Activated T-cell treated with anti-CD3 and anti-CD28 coated beads for 4 hours (primary cell): ENCODE measurements at regions not wholly inside any gene's neighbourhood (a gene's known extent, or its start where the extent isn't known, plus 50 kb on each side); places are given as distances from the start of the nearest gene placed in this dataset.
"Not testable (repeated sequence)": the region's sequence is repeated elsewhere in the genome, so short reads cannot be mapped to it uniquely, and the experiment has no call there.

Experiments used
- DNase-seq: peaks from one replicate; pipeline ENCODE4 v3.0.0-alpha.2; 2020

DNA sequence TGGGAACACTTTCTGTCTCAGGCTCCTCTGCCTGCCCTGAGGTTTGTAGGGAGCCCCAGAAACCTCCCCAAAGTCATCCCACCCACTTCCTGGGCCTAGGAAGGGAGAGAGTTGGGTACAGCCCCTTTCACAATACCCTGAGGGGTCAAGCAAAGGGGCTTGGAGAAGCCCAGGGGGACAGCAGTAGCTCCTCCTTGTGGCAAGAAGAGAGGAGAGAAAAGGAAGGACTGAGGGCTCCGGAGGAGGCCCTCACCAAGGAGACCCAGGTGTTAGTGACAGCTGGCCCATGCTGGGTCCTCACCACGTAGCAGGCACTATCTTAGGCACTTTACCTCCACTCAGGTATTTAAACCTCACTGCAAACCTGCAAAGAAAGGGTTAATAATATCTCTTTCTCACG lies 112.8 kb downstream of the IRX5 start:
- DNase-seq, result no peak

DNA sequence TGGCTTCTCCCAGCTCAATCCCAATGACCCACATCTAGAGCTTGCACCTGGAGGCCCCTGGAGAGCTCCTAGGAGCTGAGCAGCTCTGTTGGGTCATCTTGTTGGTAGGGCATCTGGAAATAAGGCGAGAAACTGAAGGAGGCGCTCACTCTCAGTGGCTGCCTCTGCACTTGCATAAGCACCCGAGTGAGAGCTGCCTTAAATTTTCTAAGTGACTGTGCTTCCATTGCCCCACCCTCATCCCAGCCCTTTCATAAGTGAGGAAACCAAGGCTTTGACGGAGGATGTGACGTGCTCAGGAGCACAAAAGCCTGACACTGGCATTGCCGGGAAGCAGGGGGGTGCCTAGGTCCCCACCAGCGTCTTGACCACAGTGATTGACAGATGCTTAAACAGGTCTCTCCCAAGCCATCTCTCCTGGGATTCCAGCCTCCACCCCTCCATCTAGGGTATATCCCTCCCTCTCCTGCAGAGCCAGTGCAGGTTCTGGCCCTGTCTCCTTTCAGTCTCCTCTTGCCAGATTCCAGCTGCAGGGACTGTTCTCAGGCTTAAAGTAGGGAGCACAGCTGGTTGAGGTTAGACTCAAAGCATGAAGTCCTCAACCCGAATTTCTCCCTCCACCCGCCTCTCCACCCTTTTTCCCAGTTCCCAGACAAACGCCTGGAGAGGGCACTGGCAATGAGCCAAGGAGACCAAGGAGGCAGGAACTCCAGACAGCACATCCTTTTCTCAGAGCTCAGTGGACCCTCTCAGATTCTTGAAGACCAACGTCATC lies 113.7 kb downstream of the IRX5 start:
- no peak for DNase-seq

DNA sequence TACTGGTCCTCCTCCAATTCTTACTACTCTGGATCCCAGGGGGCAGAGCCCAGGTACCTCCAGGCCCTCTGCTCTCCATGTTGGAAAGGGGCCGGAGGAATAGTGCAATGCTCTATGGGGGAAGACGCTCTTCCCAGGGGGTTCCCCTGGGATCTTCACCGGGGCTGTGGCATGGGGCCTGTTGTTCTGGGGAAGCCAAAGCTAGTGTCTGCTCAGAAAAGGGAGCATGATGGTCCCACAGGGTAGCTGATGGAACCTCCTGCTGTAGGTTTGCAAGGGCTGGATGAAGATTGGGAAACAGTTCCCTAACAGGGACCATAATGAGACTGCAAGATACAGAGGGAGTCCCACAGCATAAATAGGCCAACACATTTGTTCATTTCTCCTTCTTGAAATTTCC lies 114.7 kb downstream of the IRX5 start:
- no peak for DNase-seq

DNA sequence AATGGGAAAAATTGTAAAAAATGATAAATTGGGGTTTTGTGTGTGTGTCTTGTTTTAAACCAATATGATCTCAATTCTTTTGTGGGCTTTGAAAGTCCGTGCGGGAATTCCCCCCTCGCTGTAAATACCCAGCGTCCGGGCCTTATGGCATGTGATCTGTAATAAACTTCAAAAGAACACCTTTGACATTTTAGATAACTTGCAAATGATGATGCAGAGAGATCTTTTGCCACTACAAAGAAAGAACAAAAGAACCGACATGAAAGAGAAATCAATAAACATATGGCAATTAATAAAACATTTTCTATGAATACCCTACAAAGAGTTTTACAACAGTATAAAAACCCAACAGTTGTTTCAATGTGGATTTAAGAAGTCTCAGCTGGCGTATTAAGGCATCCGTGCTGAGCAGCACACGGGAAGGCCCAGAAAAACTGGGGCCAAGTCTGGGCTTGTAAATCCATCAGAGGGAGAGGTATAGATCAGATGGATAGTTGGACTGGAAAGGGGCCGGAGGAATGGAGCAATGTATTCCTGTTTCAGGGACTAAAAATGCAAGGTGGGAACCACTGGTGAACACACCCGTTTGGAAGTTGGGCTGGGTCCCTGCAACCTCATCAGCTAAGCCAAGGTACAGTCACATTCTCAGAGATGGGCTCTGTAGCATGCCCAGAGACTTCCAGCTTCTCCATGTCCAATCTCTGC lies 115.2 kb downstream of the IRX5 start:
- DNase-seq, result no peak

DNA sequence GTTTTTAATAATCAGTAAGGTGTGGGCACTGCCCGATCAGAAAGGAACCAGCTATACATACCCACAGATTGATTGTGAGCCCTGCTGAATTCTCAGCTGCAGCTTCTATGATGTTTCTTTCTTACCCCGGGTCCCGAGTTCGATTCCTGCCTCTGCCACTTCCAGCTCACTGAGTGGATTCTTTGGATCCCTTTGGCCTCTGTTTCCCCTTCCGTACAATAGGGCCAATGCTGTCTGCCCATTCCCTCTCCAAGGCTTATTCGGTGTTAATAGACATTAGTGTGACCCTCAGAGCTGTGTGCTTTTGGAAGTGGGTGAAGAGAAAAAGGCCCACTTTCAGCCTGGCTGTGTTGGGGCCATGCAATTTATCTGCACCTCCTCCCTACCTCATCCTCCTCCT lies 115.8 kb downstream of the IRX5 start:
- DNase-seq, result no peak

DNA sequence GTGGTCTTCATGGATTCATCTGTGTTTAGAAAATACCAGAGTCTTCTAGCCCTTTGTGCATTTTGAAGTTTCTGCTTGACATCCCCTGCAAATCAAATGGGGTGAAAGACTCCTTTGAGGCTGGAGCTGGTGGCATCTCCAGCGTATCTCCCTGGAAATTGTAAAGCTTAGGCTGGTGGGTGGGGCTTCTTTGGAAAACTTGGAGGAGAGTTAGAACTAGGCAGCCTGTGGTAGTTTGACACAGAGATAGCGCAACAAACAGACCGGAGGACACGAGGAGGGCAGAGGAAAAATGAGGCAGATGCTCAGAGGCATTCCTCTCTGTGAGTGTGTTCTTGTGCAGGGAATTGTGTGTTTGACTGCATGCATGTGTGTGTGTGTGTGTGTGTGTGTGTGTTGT lies 116.3 kb downstream of the IRX5 start:
- DNase-seq, result no peak

DNA sequence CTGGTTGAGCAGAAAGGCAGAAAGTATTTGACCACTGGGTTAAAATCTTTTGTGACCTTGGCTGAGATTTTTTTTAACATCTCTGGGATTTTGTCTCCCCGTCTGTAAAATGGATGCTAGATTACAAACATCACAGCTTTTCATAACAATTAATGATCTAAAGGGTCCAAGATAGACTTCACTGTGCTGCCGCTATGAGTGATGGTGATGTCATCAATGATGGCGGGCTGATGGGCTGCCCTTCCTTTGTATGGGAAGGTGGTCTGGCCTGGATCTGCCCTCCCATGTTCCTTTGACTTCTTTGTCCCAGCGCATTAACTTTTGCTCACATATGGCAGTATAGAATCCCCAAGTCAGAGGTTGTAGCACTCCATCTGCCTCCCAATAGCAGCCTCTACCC lies 116.7 kb downstream of the IRX5 start:
- no peak for DNase-seq

DNA sequence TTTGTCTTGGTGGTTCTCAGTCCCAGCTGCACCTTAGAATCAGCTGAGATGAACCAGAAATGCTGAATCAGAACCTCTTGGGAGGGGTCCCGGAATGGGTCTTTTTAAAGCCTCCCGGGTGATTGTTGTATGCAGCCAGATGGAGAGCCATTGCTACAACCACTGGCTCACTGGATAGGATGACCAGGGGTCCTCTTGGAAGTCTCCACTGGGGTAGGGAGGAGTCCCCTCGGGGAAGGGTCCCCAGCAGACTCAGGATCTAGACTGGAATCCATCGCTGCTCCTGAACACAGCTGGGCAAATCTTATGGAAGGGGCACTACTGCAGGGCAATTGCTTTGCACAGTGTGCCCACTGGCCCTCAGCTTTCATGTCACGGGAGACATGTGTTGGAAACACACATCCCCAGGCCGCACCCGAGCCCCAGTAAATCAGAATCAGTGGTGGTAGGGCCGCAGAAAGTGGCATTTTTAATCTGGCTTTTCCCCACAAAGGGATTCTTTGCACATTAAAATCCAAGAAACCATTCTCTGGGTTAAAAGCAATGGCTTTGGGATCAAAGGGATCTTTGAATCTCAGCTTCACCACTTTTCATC lies 117.3 kb downstream of the IRX5 start:
- no peak for DNase-seq

DNA sequence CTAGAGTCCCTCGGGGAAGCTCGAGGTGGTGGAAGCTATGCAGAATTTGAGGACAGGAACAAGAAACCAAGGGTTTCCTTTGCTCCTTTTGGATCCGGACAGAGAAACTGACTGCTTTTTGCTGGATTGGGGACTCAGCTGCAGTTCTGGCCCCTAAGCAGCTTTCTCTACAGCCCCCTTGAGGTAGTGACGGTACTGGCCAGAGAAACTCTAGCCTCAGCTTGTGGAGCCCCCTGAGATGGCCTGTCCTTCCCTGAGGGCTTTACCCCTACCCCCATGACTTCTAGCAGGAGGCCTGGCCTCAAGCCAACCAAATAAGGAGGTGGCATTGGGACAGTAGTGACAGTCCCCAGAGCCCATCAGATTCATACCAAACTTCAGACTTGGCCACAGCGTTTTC lies 118.1 kb downstream of the IRX5 start:
- DNase-seq, result no peak

DNA sequence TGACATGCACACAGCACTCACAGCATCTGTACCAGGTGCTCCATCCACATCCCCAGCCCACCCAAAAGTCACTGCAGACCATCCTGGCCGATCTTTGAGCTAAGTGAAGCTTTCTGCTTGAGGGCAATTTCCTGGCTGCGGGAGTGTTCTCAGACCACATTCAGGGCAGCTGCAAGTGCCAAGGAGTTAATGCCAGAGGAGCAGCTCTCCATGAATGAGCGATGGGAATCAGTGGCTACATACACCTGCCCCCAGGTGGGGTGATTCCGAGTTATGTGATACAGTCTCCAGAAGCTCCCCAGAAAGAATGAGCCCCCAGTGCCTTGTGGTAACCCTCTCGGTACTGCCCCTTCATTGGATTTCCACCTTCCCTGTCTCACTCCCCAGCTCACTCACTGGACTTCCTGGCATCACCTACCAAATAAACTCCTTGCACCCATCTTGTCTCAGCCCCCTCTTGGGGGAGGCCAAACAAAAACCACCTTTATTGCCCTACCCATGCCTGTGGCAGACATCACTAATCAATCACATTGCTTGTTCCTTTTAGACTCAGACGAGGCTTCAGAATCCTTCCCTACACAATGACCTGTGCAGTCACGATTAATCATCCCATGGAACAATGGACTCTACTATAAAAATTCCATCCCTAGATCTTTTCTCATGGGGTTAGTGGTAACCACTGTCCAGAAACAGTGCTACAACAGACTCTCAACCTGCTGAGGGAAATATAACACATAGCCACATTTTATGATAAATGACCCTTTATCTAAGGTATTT lies 121.1 kb downstream of the IRX5 start:
- no peak for DNase-seq

DNA sequence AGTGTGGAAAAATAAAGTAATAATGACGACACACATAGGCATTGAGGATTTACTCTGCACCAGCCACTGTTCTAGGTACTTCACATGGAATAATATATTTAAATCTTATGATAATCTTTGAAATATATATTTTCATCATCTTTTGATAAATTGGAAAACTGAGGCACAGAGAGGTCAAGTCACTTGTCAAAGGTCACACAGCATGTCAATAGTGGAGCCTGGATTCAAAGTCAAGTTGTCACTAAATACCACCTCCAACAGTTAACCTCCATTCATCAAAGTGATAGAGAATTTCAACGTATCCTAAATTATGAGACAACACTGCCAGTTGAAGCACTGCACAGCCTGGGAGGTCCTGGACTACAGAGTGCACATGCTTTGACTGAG lies 121.7 kb downstream of the IRX5 start:
- no peak for DNase-seq

DNA sequence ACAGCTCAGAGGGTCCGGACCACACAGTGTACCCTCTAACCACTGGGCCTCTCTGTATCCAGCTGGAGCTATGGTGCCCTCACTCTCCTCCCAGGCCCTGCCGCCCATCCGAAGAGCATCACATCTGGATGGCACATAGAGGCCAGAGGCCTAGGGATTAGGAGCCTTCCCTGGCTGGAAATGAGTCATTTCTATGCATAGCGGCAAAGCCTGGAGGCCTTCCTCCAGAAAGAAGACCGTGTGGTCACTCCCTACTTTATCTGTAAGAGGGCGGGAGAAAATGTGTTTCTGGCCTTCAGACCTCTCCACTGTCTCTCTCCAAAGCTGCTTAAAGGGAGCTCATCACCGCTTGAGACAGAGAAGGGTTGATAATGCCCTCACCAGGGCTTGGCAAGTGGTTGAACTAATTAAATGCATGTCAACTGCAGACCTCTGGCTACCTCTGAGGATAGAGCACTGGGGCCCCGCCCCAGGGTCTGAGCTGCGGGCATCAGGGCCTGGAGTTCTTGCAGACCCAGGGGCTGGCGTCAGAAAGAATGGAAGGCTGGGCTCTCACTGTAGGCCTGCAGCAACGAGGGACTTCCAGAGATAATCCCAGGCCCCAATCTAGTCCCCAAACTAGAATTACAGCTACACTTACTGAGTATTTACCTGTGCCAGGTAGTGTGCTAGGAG lies 122.2 kb downstream of the IRX5 start:
- no peak for DNase-seq

DNA sequence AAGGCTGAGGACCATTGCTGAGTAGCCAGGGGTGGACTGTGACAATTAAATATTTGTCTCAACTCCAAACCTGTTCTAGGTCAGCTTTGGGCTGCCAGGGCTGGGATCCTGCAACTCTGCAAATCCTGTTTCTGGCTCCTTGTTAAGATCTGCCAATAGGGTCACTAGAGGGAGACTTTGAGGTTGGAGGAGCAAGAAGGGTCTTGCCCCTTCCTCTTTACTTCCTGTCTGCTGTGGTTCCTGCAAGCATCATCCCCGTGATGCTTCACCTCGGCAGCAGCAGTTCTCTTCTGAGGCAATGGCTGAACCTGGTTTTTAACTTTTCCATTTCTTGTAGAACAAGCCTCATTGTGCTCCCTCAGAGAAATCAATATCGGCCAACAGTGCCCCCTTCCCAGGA lies 124.6 kb downstream of the IRX5 start:
- no peak for DNase-seq

DNA sequence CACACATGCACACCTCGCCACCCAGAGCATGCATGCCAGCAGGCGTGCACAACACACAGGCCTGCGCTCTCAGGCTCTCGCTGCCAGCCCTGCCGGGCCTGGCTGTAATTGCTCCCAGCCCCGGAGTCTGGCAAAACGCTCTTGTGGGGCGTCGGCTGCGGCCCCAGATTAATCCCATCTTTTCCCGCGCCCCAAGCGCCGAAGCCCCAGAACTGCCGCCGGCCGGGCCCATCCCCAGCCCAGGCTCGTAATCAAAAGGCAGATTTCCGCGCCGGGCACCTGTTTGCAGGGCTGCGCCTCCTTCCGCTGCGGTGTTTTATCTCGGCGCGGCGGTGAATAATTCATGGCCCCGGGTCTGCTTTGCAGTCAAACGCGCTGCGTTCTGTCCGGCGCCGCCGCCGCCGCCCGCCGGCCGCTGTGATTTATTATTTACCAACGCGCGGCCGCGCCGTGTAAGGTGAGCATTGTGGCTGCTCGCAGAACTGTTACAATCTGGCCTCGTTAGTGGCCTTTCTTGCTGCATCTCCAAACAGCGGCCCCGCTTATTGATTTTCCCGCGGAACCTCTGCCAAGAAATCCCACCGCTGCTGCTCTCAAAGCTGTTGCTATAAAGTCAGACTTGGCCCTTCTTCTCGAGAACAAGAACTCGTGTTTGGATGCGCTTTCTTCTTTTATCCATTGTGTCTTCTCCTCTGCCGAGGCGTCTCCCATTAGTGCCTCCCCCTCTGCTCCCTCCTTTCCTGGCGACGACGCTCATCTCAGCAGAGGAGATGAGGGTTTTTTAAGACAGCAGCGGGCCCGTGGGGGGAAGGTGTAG lies 126.1 kb downstream of the IRX5 start:
- no peak for DNase-seq

DNA sequence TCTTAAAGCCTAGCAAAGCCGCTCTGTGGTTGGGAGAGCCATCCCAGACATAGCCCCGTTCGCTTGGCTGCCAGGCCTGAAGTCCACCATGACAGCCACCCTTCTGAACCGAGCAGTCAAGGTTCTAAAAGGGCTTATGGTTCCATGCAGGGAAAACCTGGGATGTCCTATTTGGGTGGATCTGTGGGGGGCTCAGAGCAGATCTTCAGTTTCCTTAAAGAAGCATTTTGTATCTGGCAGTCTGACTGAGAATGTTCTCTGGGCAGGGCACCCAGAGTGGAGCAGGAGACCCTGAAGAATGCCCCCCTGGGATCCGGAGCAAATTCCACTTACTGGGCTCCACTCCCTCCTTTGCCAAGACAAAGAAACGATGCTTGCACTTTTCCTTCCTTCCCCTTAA lies 127.2 kb downstream of the IRX5 start:
- DNase-seq, result no peak

DNA sequence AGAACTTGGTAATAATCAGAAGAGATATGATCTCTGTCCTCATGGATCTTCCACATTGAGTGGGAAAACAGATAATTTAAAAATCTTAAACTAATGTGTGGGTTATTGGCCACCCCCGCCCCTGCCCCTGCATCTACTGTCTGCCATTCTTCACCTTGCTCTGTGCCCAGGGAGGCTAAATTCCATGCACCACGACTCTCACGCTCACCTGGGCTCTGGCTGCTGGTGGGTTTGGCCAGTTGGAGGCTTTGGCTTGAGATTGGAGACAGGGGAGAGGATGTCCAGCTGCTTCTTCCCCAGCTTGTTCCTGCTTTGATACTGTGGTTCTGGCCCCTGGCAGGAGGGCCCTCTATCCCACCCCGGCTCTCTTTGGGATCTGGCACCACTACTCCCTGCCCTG lies 127.9 kb downstream of the IRX5 start:
- DNase-seq, result no peak

DNA sequence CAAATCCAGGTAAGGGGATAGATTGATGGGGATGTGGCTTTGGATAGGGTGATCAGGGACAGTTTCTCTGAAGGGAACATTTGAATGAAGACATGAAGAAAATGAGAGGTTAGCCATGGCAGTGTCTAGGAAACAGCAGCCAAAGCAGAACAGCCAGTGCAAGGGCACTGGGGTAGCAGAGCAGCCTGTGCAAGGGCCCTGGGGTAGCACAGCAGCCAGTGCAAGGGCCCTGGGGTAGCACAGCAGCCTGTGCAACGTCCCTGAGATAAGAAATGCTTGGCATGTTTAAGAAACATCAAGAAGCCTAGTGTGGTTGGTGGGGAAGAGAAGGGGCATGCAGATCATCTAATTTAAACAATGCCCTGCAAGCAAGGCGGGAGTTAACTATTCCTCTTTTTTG lies 128.5 kb downstream of the IRX5 start:
- DNase-seq, result no peak

DNA sequence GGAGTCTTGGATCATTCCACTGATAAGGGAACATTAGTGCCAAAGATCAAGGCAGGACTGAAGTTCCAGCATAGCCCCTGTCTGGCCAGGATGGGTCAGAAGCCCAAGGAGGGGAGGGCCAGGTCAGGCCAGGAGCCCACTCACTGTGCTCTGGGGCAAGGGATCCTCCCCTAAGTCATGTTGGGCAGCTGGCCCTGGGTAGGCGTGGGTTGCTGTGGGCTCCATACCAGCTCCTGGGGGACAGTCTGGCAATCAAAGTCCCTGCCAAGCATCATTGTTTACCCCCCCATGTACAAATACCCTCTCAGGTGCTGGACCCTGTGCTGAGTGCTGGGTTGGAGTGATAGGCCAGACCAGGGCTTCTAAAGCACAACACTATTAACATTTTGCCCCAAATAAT lies 130.5 kb downstream of the IRX5 start:
- DNase-seq, result no peak

DNA sequence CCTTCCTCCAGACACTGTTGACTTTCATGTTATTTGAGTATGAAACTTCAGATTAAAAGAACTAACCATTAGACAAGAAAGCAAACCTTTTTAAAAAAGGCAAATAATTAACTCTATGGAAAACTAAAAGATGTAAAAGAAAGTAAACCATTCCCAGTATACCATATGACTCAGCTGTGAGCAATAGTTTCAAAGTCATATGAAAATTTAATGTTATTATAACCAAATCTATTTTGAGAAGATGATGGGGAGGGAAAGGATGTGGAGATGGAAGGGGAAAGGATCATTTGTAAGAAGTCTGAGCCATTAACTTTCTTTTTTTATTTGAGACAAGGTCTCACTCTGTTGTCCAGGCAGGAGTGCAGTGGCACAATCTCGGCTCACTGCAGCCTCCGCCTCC lies 131.8 kb downstream of the IRX5 start:
- DNase-seq, result no peak

DNA sequence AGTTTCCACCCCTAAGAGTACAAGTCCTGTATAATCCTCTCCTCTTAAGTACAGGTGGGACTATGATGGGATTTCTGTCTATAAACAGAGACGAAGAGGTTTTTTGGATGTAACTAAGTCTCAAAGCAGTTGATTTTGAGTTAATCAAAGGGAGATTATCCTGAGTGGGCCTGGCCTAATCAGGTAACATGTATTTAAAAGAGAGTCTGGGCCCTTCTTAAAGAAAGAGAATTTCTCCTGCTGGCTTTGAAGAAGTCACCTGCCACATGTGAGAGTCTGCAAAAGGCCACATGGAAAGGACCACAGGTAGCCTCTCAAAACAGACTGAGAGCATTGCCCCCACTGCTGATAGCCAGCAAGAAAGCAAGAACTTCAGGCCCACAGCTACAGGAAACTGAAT lies 142.3 kb downstream of the IRX5 start:
- DNase-seq, result no peak

DNA sequence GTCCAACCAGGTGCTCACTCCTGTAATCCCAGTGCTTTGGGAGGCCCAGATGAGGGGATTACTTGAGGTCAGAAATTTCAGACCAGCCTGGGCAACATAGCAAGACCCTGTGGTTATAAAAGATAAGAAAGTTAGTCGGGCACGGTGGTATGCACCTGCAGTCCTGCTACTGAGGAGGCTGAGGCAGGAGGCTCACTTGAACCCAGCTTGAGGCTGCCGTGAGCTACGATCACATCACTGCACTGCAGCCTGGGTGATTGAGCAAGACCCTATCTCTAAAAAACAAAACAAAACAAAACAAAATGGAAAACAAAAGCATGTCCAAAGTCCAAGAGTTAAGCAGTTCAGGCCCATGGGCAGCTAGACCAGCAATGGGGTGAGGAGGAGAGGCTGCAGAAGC lies 143.2 kb downstream of the IRX5 start:
- DNase-seq, result no peak

DNA sequence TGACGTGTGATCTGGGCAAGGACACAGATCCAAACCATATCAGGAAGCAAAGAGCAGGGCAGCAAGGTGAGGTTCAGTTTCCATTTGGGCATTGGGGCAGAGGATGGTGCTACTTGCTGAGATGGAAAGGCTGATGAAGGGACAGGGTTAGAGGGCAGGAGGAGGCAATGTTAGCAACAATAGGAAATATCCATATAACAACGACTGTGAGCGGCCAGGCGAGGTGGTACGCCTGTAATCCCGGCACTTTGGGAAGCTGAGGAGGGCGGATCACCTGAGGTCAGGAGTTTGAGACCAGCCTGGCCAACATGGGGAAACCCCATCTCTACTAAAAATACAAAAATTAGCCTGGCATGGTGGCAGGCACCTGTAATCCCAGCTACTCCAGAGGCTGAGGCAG lies 144.5 kb downstream of the IRX5 start:
- DNase-seq, result not testable (repeated sequence)
